ENCODE measurements at regions not wholly inside any gene's neighbourhood (a gene's known extent, or its start where the extent isn't known, plus 50 kb on each side); places are given as distances from the start of the nearest gene placed in this dataset.
A peak's percentile ranks its signal among the peaks of the same experiment; 100 is the strongest.

- H3K27me3 ChIP-seq (replicated peaks in 1 of 4; ENCODE audit: control extremely low read depth in 1 of 4, control insufficient read depth in 3 of 4, insufficient read depth in 4 of 4, low read length in 3 of 4) = no peaks in the 10 kb centered on the region
- intact Hi-C loops (cut with micrococcal nuclease) = loop anchor here (1.0 to 5.0 kb wide), 9 partner anchors 7 to 1630 kb away; partner anchors contain the start of genes ELF2, ELMOD2 and MAML3
- H3K36me3 ChIP-seq (replicated peaks in 1 of 2; ENCODE audit: control extremely low read depth in 1 of 2, control insufficient read depth in 1 of 2, extremely low read depth in 1 of 2, insufficient read depth in 2 of 2, low read length in 1 of 2) = no peaks in the 10 kb centered on the region
- Mint-ChIP-seq H3K9me3 (ENCODE audit: insufficient read depth) (peaks cover 9% of the 10 kb centered on the region), H3K4me3 (peak overlapping the region; percentile 70), H3K27ac (peak overlapping the region; percentile 97), H3K4me1 (peaks cover 83% of the 10 kb centered on the region), H3K27me3 (no peaks in the 10 kb centered on the region)
- H3K4me2 ChIP-seq (replicated peaks; ENCODE audit: low read depth, low read length, poor library complexity, severe bottlenecking) = peak overlapping the region; percentile 61
- H3K79me2 ChIP-seq (ENCODE audit: control insufficient read depth, insufficient read depth, low read length) = peaks cover 11% of the 10 kb centered on the region
- H3K4me3 ChIP-seq (ENCODE audit: control extremely low read depth in 1 of 5, extremely low read depth in 1 of 5, insufficient read depth in 1 of 5, low read depth in 2 of 5, low read length in 4 of 5) = peak overlapping the region in 2 of 5 experiments; percentile 10 to 50
- POLR2A ChIA-PET = interaction anchor here (0.6 to 3.0 kb wide), 13 partner anchors 12 to 150 kb away, joined by 3 to 29 read pairs (median 5); partner anchors contain the start of gene TBC1D9
- CTCF ChIA-PET = interaction anchor here (0.5 to 4.4 kb wide), 17 partner anchors 10 to 1125 kb away, joined by 3 to 30 read pairs (median 4); partner anchors contain the start of gene TBC1D9
- peak overlapping the region; percentile 13 for H2AFZ ChIP-seq (ENCODE audit: insufficient read depth, low read depth, low read length, poor library complexity, severe bottlenecking)
- peaks cover 85 to 92% of the 10 kb centered on the region in 2 donors for H3K4me1 ChIP-seq (ENCODE audit: control insufficient read depth in 2 of 2, insufficient read depth in 2 of 2, low read length in 2 of 2)
- ATAC-seq (ENCODE audit: low read depth) (peak; percentile 84), DNase-seq (peak; percentile 80)
- H3K9ac ChIP-seq (ENCODE audit: low read length) = peak overlapping the region; percentile 24
- H3K9me3 ChIP-seq (ENCODE audit: control extremely low read depth in 1 of 3, control insufficient read depth in 2 of 3, insufficient read depth in 1 of 3, low read length in 2 of 3) = peaks cover 0 to 3% (median 0%) of the 10 kb centered on the region in 3 donors
- H4K20me1 ChIP-seq (ENCODE audit: control insufficient read depth, insufficient read depth, low read length, poor library complexity, severe bottlenecking) = no peaks in the 10 kb centered on the region
- WGBS (ENCODE audit: insufficient coverage) = no CpG with 5 or more reads among the region's 6 CpGs
- no peak for TF ChIP-seq CTCF (IDR thresholded peaks at IDR 0.05)
- H3K27ac ChIP-seq (ENCODE audit: low read length in 2 of 2) = peak overlapping the region; percentile 82 to 83
Observed at GRCh38 chr4:140807491-140808252, 51.5 kb upstream of the TBC1D9 start.

- peak overlapping the region; percentile 24 for H3K9ac ChIP-seq (ENCODE audit: low read length)
- H3K9me3 ChIP-seq (ENCODE audit: control extremely low read depth in 1 of 3, control insufficient read depth in 2 of 3, insufficient read depth in 1 of 3, low read length in 2 of 3) = peaks cover 0 to 3% (median 0%) of the 10 kb centered on the region in 3 donors
- H3K36me3 ChIP-seq (replicated peaks in 1 of 2; ENCODE audit: control extremely low read depth in 1 of 2, control insufficient read depth in 1 of 2, extremely low read depth in 1 of 2, insufficient read depth in 2 of 2, low read length in 1 of 2) = no peaks in the 10 kb centered on the region
- no peaks in the 10 kb centered on the region for H4K20me1 ChIP-seq (ENCODE audit: control insufficient read depth, insufficient read depth, low read length, poor library complexity, severe bottlenecking)
- ChIA-PET POLR2A (interaction anchor here (0.6 to 3.0 kb wide), 3 partner anchors 9 to 49 kb away, joined by 11 to 29 read pairs (median 15); partner anchors contain the start of gene TBC1D9), CTCF (interaction anchor here (1.1 to 4.4 kb wide), 5 partner anchors 13 to 49 kb away, joined by 3 to 30 read pairs (median 6); partner anchors contain the start of gene TBC1D9)
- H3K27me3 Mint-ChIP-seq = no peaks in the 10 kb centered on the region
- peak overlapping the region; percentile 29 for H2AFZ ChIP-seq (ENCODE audit: insufficient read depth, low read depth, low read length, poor library complexity, severe bottlenecking)
- H3K27ac Mint-ChIP-seq = peak overlapping the region; percentile 97
- peaks cover 92 to 96% of the 10 kb centered on the region in 2 donors for H3K4me1 ChIP-seq (ENCODE audit: control insufficient read depth in 2 of 2, insufficient read depth in 2 of 2, low read length in 2 of 2)
- intact Hi-C loops (cut with micrococcal nuclease) = loop anchor here (1.0 to 5.0 kb wide), 5 partner anchors 16 to 1629 kb away; partner anchors contain the start of genes ELF2, ELMOD2 and MAML3
- peaks cover 9% of the 10 kb centered on the region for H3K9me3 Mint-ChIP-seq (ENCODE audit: insufficient read depth)
- 73% methylated on average over 2 of the region's 4 CpGs for WGBS (ENCODE audit: insufficient coverage)
- peaks cover 11% of the 10 kb centered on the region for H3K79me2 ChIP-seq (ENCODE audit: control insufficient read depth, insufficient read depth, low read length)
- no peak overlapping the region for H3K4me3 ChIP-seq (ENCODE audit: control extremely low read depth in 1 of 5, extremely low read depth in 1 of 5, insufficient read depth in 1 of 5, low read depth in 2 of 5, low read length in 4 of 5)
- no peaks in the 10 kb centered on the region for H3K27me3 ChIP-seq (replicated peaks in 1 of 4; ENCODE audit: control extremely low read depth in 1 of 4, control insufficient read depth in 3 of 4, insufficient read depth in 4 of 4, low read length in 3 of 4)
- H3K27ac ChIP-seq (ENCODE audit: low read length in 2 of 2) = peak overlapping the region; percentile 77 to 82
- peak overlapping the region; percentile 61 for H3K4me2 ChIP-seq (replicated peaks; ENCODE audit: low read depth, low read length, poor library complexity, severe bottlenecking)
- peak overlapping the region; percentile 70 for H3K4me3 Mint-ChIP-seq
- TF ChIP-seq EZH2 (IDR thresholded peaks at IDR 0.05; ENCODE audit: borderline replicate concordance, insufficient read depth, low read depth, low read length, poor library complexity, severe bottlenecking) (no peak), CTCF (IDR thresholded peaks at IDR 0.05) (no peak)
- ATAC-seq (ENCODE audit: low read depth) (peak; percentile 45), DNase-seq (peak; percentile 48)
- H3K4me1 Mint-ChIP-seq = peaks cover 90% of the 10 kb centered on the region
Observed at GRCh38 chr4:140806163-140806562, 50.0 kb upstream of the TBC1D9 start.

Measured in B cell (primary cell).